Fibroblast of the aortic adventitia (primary cell): ENCODE measurements at regions not wholly inside any gene's neighbourhood (a gene's known extent, or its start where the extent isn't known, plus 50 kb on each side); places are given as distances from the start of the nearest gene placed in this dataset.

Source experiments
- DNase-seq: peaks from one replicate; pipeline ENCODE4 v3.0.0-alpha.2; 2010; ENCODE audit warnings: low read depth
- H3K4me3 ChIP-seq: 2 replicates; pipeline ENCODE4 v1.5.1; 2011; ENCODE audit warnings: low read depth, mild to moderate bottlenecking, control low read depth, low read length, moderate library complexity
- TF ChIP-seq, protein P1 (sequence below): IDR thresholded peaks from 2 replicates; pipeline ENCODE4 v1.5.1; 2011; ENCODE audit warnings: mild to moderate bottlenecking, low read length, control low read depth, inconsistent platforms; ENCODE audit not compliant: insufficient read depth

DNA sequence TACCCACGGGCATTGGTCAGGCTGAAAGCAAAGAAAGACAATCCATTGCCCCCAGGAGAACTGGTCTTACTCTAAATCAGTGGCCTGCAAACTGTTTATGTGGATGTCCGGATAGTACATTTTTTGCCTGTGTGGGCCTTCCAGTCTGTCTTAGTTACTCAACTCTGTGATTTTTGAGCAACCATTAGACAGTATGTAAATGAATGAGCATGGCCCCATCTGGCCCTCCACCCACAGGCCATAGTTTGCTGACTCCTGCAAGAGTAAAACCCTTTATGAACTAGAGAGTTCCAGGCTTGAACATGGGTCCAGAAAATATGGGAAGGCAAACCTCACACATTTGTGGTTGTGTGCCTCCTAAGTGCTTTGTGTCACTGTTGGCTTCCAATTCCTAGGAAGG lies 55.7 kb upstream of the CYP1B1 start:
- TF ChIP-seq, protein P1, sequence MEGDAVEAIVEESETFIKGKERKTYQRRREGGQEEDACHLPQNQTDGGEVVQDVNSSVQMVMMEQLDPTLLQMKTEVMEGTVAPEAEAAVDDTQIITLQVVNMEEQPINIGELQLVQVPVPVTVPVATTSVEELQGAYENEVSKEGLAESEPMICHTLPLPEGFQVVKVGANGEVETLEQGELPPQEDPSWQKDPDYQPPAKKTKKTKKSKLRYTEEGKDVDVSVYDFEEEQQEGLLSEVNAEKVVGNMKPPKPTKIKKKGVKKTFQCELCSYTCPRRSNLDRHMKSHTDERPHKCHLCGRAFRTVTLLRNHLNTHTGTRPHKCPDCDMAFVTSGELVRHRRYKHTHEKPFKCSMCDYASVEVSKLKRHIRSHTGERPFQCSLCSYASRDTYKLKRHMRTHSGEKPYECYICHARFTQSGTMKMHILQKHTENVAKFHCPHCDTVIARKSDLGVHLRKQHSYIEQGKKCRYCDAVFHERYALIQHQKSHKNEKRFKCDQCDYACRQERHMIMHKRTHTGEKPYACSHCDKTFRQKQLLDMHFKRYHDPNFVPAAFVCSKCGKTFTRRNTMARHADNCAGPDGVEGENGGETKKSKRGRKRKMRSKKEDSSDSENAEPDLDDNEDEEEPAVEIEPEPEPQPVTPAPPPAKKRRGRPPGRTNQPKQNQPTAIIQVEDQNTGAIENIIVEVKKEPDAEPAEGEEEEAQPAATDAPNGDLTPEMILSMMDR, result no peak
- H3K4me3 ChIP-seq, result no peak overlapping the region
- DNase-seq, result no peak

DNA sequence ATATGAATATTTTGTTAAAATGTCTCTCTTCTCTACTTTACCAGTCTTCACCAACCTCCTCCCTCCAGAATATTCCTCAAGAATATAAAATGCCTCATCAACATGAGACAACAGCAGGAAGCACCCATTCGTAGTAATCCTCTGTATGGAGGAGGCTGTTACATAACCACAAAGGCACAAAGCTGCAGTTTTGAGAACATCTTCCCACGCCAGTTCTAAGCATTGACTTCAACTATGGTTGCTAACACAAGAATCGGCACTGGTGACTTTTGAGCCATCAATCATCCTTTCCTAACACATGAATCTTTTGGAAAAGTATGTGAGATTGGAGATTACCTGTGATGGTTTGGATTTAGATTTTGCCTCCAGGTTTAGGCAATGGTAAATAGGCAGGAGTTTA lies 54.9 kb upstream of the CYP1B1 start:
- TF ChIP-seq, protein P1, result no peak
- no peak overlapping the region for H3K4me3 ChIP-seq
- no peak for DNase-seq

GRCh38 chr2:38129987-38130386 lies 54.0 kb upstream of the CYP1B1 start:
- peak; percentile 39 for DNase-seq
- H3K4me3 ChIP-seq, result no peak overlapping the region
- TF ChIP-seq, protein P1, result no peak

GRCh38 chr2:38129481-38129880 lies 53.5 kb upstream of the CYP1B1 start:
- no peak for DNase-seq
- no peak overlapping the region for H3K4me3 ChIP-seq
- TF ChIP-seq, protein P1, result no peak

DNA sequence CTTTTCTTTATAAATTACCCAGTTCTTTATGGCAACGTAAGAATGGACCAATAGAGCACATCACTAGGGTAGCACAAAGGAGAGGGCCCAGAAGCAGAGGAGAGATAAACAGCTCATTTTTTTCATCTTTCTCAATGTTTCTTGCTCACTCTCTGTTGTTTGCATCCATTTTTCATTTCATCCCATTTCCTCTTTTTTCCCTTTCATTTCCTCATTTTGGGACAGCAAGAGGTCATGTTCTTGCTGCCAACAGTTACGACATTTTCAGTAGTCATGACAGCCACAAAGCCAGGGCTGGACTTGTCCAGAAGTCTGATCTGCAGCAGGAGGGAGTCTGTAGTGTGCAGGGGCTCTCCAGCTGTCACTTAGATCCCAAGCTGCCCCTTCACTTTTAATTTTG lies 52.7 kb upstream of the CYP1B1 start:
- peak; percentile 58 for DNase-seq
- no peak overlapping the region for H3K4me3 ChIP-seq
- TF ChIP-seq, protein P1, result no peak

DNA sequence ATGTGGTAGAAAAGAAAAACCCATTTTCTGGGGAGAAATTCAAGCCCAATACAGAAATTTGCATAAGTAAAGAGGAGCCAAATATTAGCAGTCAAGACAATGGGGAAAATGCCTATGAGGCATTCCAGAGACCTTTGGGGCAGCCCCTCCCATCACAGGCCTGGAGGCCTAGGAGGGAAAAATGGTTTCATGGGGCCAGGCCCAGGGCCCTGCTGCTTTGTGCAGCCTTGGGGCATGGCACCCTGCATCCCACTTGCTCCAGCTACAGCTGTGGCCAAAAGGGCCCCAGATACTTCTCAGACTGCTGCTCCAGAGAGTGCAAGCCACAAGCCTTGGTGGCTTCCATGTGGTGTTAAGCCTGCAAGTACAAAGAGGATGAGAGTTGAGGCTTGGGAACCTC lies 51.3 kb upstream of the CYP1B1 start:
- TF ChIP-seq, protein P1, result no peak
- no peak for DNase-seq
- no peak overlapping the region for H3K4me3 ChIP-seq

- TF ChIP-seq, protein P1, result no peak
- no peak for DNase-seq
- H3K4me3 ChIP-seq, result no peak overlapping the region
Measured at GRCh38 chr2:38125842-38126241, 49.9 kb upstream of the CYP1B1 start.
